NT2/D1 (cell line): ENCODE measurements at regions not wholly inside any gene's neighbourhood (a gene's known extent, or its start where the extent isn't known, plus 50 kb on each side); places are given as distances from the start of the nearest gene placed in this dataset.

ENCODE experiments used
- DNase-seq: peaks from one replicate; pipeline ENCODE4 v3.0.0-alpha.2; 2011; ENCODE audit warnings: low read depth, low spot score
- H3K27me3 ChIP-seq: 2 replicates; pipeline ENCODE4 v1.6.0; 2011; ENCODE audit warnings: mild to moderate bottlenecking; ENCODE audit not compliant: insufficient read length, insufficient read depth
- H3K36me3 ChIP-seq: 2 replicates; pipeline ENCODE4 v1.6.1; 2011; ENCODE audit warnings: mild to moderate bottlenecking, low read length, mixed read lengths; ENCODE audit not compliant: insufficient read depth, insufficient read length
- H3K4me1 ChIP-seq: 2 replicates; pipeline ENCODE4 v1.5.1; 2011; ENCODE audit not compliant: insufficient read depth, insufficient read length
- H3K4me3 ChIP-seq: 2 replicates; pipeline ENCODE4 v1.5.1; 2011; ENCODE audit warnings: low read depth; ENCODE audit not compliant: insufficient read length
- H3K9ac ChIP-seq: 2 replicates; pipeline ENCODE4 v1.6.0; 2011; ENCODE audit warnings: low read depth; ENCODE audit not compliant: insufficient read length
- H3K9me3 ChIP-seq: 2 replicates; pipeline ENCODE4 v1.5.1; 2011; ENCODE audit warnings: mild to moderate bottlenecking, low read length; ENCODE audit not compliant: insufficient read depth
- SUZ12 ChIP-seq: IDR thresholded peaks from 2 replicates; pipeline ENCODE4 v1.6.1; 2011; ENCODE audit not compliant: insufficient read length, insufficient read depth; ENCODE audit errors: extremely low read depth
- YY1 ChIP-seq: IDR thresholded peaks from 2 replicates; pipeline ENCODE4 v1.6.1; 2011; ENCODE audit not compliant: insufficient read length, insufficient read depth
- ZNF274 ChIP-seq: IDR thresholded peaks from 2 replicates; pipeline ENCODE4 v1.6.1; 2011; ENCODE audit warnings: mild to moderate bottlenecking, low read depth, low read length

GRCh38 chr10:118485641-118486040 lies 109.8 kb downstream of the PRLHR start:
- Histone ChIP-seq H3K4me3 (no peak overlapping the region), H3K9me3 (0 out of 2 replicates have a peak, but pooled peaks cover under 1% of the 10 kb centered on the region), H3K4me1 (peaks cover 2% of the 10 kb centered on the region), H3K27me3 (no peaks in the 10 kb centered on the region), H3K36me3 (no peaks in the 10 kb centered on the region), H3K9ac (no peak overlapping the region)
- no peak for DNase-seq
- TF ChIP-seq ZNF274 (no peak), YY1 (no peak), SUZ12 (no peak)

- Histone ChIP-seq H3K27me3 (no peaks in the 10 kb centered on the region), H3K4me3 (no peak overlapping the region), H3K4me1 (peaks cover 2% of the 10 kb centered on the region), H3K9ac (no peak overlapping the region), H3K36me3 (no peaks in the 10 kb centered on the region), H3K9me3 (no peaks in the 10 kb centered on the region)
- DNase-seq = no peak
- TF ChIP-seq SUZ12 (no peak), YY1 (no peak), ZNF274 (no peak)
Observed at GRCh38 chr10:118484152-118484871, 111.1 kb downstream of the PRLHR start.

GRCh38 chr10:118483496-118483895 lies 112.0 kb downstream of the PRLHR start:
- no peak for DNase-seq
- no peak overlapping the region for H3K9ac ChIP-seq
- no peaks in the 10 kb centered on the region for H3K9me3 ChIP-seq
- H3K36me3 ChIP-seq = no peaks in the 10 kb centered on the region
- no peaks in the 10 kb centered on the region for H3K4me1 ChIP-seq
- no peaks in the 10 kb centered on the region for H3K27me3 ChIP-seq
- no peak overlapping the region for H3K4me3 ChIP-seq
- TF ChIP-seq ZNF274 (no peak), YY1 (no peak), SUZ12 (no peak)

- no peak overlapping the region for H3K9ac ChIP-seq
- H3K4me3 ChIP-seq = no peak overlapping the region
- H3K9me3 ChIP-seq = no peaks in the 10 kb centered on the region
- no peak for TF ChIP-seq YY1
- TF ChIP-seq SUZ12 = no peak
- TF ChIP-seq ZNF274 = no peak
- H3K27me3 ChIP-seq = no peaks in the 10 kb centered on the region
- no peaks in the 10 kb centered on the region for H3K36me3 ChIP-seq
- no peak for DNase-seq
- H3K4me1 ChIP-seq = no peaks in the 10 kb centered on the region
Observed at GRCh38 chr10:118482393-118483331, 112.8 kb downstream of the PRLHR start.

GRCh38 chr10:118481871-118482270 lies 113.6 kb downstream of the PRLHR start:
- no peak overlapping the region for H3K9ac ChIP-seq
- TF ChIP-seq ZNF274 (no peak), SUZ12 (no peak), YY1 (no peak)
- H3K27me3 ChIP-seq = no peaks in the 10 kb centered on the region
- H3K36me3 ChIP-seq = no peaks in the 10 kb centered on the region
- H3K4me3 ChIP-seq = no peak overlapping the region
- H3K4me1 ChIP-seq = no peaks in the 10 kb centered on the region
- no peak for DNase-seq
- H3K9me3 ChIP-seq = no peaks in the 10 kb centered on the region

- TF ChIP-seq SUZ12 (no peak), ZNF274 (no peak), YY1 (no peak)
- no peak for DNase-seq
- H3K9ac ChIP-seq = no peak overlapping the region
- H3K4me1 ChIP-seq = no peaks in the 10 kb centered on the region
- H3K9me3 ChIP-seq = no peaks in the 10 kb centered on the region
- no peaks in the 10 kb centered on the region for H3K27me3 ChIP-seq
- H3K36me3 ChIP-seq = no peaks in the 10 kb centered on the region
- no peak overlapping the region for H3K4me3 ChIP-seq
Observed at GRCh38 chr10:118475214-118475613, 120.2 kb downstream of the PRLHR start.

- no peak overlapping the region for H3K9ac ChIP-seq
- DNase-seq = no peak
- no peaks in the 10 kb centered on the region for H3K9me3 ChIP-seq
- no peaks in the 10 kb centered on the region for H3K36me3 ChIP-seq
- TF ChIP-seq ZNF274 = no peak
- no peaks in the 10 kb centered on the region for H3K4me1 ChIP-seq
- H3K27me3 ChIP-seq = no peaks in the 10 kb centered on the region
- no peak overlapping the region for H3K4me3 ChIP-seq
Observed at GRCh38 chr10:118474111-118474510, 121.3 kb downstream of the PRLHR start.
